ENCODE measurements at regions not wholly inside any gene's neighbourhood (a gene's known extent, or its start where the extent isn't known, plus 50 kb on each side); places are given as distances from the start of the nearest gene placed in this dataset.

DNA sequence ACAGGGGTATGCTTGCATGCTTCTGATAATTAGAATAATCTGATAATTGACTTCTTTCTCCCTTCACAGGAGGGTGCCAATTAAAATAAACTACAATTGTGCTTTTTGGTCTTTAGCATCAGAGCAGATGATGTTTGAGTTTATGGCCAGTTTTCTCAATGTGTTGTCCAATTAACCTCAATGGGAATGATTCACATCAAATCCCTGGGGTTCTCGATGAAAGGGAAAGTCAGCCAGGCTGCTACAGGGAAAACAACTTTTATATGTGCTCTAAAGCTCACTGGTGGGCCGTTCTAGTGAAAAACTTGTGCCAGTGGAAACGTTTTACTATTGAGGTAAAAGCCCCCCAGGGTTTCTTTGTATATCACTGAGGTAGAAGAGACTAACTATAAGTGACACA is 887.3 kb upstream of the CRIM1 start (continued):
- TF ChIP-seq, protein P1, sequence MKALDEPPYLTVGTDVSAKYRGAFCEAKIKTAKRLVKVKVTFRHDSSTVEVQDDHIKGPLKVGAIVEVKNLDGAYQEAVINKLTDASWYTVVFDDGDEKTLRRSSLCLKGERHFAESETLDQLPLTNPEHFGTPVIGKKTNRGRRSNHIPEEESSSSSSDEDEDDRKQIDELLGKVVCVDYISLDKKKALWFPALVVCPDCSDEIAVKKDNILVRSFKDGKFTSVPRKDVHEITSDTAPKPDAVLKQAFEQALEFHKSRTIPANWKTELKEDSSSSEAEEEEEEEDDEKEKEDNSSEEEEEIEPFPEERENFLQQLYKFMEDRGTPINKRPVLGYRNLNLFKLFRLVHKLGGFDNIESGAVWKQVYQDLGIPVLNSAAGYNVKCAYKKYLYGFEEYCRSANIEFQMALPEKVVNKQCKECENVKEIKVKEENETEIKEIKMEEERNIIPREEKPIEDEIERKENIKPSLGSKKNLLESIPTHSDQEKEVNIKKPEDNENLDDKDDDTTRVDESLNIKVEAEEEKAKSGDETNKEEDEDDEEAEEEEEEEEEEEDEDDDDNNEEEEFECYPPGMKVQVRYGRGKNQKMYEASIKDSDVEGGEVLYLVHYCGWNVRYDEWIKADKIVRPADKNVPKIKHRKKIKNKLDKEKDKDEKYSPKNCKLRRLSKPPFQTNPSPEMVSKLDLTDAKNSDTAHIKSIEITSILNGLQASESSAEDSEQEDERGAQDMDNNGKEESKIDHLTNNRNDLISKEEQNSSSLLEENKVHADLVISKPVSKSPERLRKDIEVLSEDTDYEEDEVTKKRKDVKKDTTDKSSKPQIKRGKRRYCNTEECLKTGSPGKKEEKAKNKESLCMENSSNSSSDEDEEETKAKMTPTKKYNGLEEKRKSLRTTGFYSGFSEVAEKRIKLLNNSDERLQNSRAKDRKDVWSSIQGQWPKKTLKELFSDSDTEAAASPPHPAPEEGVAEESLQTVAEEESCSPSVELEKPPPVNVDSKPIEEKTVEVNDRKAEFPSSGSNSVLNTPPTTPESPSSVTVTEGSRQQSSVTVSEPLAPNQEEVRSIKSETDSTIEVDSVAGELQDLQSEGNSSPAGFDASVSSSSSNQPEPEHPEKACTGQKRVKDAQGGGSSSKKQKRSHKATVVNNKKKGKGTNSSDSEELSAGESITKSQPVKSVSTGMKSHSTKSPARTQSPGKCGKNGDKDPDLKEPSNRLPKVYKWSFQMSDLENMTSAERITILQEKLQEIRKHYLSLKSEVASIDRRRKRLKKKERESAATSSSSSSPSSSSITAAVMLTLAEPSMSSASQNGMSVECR (CRISPR knock-in tag; IDR thresholded peaks at IDR 0.05; ENCODE audit: borderline replicate concordance), result no peak
- no peak for TF ChIP-seq ATF1 (CRISPR knock-in tag; IDR thresholded peaks at IDR 0.05)
- TF ChIP-seq KAT7 (CRISPR knock-in tag; IDR thresholded peaks at IDR 0.05; ENCODE audit: borderline replicate concordance), result no peak

DNA sequence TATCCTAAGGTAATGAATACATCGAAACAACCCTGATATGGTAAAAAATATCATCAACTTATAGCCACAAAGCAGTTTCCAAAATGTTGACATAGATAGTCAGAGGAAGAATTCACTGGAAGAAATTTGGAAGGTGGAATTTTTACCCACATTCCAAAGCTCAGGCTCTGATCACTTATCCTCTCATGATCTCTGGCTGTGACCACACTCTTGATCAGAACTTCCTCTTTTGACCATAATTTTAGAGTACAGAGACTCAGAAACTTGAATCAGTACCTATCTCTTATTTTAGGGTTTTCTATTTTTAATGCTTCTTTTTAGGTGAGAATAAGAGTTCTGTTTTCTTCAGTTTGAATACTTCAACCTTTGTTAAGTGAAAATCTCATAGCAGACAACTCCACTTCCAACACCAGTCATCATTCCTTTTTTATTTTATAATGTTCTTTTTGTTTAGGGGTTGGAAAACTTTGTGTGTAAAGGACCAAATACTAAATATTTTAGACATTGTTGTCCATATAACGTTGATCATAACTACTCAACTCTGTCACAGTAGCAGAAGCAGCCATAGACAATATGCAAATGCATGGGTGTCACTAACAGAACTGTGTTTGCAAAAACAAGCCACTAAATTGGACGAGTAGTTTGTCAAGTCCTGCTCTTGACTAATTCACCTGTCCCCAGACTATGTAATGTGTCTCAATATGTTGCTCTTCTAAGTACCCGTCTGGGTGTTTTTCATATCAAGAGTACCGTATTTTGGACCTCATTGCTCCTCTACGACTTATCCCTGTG is 891.6 kb upstream of the CRIM1 start:
- CTCF ChIA-PET, result no interaction called here
- no peaks in the 10 kb centered on the region for H3K27me3 Mint-ChIP-seq (ENCODE audit: low read depth)
- TF ChIP-seq, protein P2, sequence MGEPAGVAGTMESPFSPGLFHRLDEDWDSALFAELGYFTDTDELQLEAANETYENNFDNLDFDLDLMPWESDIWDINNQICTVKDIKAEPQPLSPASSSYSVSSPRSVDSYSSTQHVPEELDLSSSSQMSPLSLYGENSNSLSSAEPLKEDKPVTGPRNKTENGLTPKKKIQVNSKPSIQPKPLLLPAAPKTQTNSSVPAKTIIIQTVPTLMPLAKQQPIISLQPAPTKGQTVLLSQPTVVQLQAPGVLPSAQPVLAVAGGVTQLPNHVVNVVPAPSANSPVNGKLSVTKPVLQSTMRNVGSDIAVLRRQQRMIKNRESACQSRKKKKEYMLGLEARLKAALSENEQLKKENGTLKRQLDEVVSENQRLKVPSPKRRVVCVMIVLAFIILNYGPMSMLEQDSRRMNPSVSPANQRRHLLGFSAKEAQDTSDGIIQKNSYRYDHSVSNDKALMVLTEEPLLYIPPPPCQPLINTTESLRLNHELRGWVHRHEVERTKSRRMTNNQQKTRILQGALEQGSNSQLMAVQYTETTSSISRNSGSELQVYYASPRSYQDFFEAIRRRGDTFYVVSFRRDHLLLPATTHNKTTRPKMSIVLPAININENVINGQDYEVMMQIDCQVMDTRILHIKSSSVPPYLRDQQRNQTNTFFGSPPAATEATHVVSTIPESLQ (CRISPR knock-in tag; IDR thresholded peaks at IDR 0.05), result no peak
- TF ChIP-seq ZNF232 (CRISPR knock-in tag; IDR thresholded peaks at IDR 0.05), result no peak
- H3K27ac Mint-ChIP-seq, result no peak overlapping the region
- no peak for ATAC-seq
- POLR2A ChIA-PET, result no interaction called here
- no peak for DNase-seq (ENCODE audit: low spot score)
- no peaks in the 10 kb centered on the region for H3K9me3 Mint-ChIP-seq
- no peaks in the 10 kb centered on the region for H3K36me3 Mint-ChIP-seq
- no peak overlapping the region for H3K4me3 Mint-ChIP-seq
- H3K4me1 Mint-ChIP-seq, result peaks cover 5% of the 10 kb centered on the region

DNA sequence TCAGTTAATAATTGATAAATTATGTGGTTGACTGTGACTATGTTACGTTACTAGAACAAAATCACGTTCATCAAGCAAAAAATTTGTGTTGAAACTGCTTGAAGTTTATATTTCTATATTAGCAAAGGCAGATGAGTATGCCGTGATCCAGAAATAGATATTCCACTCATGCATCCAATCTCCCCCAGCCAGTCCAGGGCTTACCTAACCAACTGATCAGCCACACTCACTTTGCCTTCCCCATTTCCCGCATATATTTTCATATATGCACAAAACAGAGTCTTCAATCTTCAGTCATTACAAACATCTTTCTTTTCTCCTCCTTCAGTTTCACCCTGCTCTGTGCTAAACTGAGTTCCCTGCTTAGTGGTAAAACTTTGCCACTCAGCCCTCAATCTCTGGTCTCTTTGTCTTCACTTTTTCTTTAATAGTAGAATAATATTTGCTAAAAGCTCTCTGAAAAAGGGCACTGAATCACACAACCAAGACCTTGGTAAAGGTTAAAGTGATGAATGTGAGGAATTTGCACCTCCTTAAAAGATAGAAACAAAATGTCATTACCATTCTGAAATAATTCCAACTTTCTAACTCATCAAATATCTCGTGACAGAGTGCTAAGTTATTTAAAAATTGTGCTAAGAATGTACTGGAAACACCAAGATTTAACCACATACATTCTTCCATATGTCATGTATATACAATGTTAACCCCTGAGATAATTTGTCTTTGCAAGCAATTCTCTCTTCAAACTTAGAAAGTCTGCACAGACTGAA is 893.2 kb upstream of the CRIM1 start:
- Mint-ChIP-seq H3K9me3 (no peaks in the 10 kb centered on the region), H3K4me1 (no peaks in the 10 kb centered on the region), H3K27ac (no peak overlapping the region), H3K4me3 (no peak overlapping the region), H3K36me3 (no peaks in the 10 kb centered on the region), H3K27me3 (ENCODE audit: low read depth) (no peaks in the 10 kb centered on the region)
- ATAC-seq (no peak), DNase-seq (ENCODE audit: low spot score) (no peak)
- POLR2A ChIA-PET, result no interaction called here
- CTCF ChIA-PET, result no interaction called here
- TF ChIP-seq ZNF396 (CRISPR knock-in tag; IDR thresholded peaks at IDR 0.05; ENCODE audit: borderline replicate concordance), result no peak
- TF ChIP-seq, protein P3, sequence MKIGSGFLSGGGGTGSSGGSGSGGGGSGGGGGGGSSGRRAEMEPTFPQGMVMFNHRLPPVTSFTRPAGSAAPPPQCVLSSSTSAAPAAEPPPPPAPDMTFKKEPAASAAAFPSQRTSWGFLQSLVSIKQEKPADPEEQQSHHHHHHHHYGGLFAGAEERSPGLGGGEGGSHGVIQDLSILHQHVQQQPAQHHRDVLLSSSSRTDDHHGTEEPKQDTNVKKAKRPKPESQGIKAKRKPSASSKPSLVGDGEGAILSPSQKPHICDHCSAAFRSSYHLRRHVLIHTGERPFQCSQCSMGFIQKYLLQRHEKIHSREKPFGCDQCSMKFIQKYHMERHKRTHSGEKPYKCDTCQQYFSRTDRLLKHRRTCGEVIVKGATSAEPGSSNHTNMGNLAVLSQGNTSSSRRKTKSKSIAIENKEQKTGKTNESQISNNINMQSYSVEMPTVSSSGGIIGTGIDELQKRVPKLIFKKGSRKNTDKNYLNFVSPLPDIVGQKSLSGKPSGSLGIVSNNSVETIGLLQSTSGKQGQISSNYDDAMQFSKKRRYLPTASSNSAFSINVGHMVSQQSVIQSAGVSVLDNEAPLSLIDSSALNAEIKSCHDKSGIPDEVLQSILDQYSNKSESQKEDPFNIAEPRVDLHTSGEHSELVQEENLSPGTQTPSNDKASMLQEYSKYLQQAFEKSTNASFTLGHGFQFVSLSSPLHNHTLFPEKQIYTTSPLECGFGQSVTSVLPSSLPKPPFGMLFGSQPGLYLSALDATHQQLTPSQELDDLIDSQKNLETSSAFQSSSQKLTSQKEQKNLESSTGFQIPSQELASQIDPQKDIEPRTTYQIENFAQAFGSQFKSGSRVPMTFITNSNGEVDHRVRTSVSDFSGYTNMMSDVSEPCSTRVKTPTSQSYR (CRISPR knock-in tag; IDR thresholded peaks at IDR 0.05), result no peak
- no peak for TF ChIP-seq CREB1 (CRISPR knock-in tag; IDR thresholded peaks at IDR 0.05)
- no peak for TF ChIP-seq SOX15 (CRISPR knock-in tag; IDR thresholded peaks at IDR 0.05)
- TF ChIP-seq, protein P4, sequence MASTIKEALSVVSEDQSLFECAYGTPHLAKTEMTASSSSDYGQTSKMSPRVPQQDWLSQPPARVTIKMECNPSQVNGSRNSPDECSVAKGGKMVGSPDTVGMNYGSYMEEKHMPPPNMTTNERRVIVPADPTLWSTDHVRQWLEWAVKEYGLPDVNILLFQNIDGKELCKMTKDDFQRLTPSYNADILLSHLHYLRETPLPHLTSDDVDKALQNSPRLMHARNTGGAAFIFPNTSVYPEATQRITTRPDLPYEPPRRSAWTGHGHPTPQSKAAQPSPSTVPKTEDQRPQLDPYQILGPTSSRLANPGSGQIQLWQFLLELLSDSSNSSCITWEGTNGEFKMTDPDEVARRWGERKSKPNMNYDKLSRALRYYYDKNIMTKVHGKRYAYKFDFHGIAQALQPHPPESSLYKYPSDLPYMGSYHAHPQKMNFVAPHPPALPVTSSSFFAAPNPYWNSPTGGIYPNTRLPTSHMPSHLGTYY (CRISPR knock-in tag; IDR thresholded peaks at IDR 0.05), result no peak
- TF ChIP-seq, protein P5, sequence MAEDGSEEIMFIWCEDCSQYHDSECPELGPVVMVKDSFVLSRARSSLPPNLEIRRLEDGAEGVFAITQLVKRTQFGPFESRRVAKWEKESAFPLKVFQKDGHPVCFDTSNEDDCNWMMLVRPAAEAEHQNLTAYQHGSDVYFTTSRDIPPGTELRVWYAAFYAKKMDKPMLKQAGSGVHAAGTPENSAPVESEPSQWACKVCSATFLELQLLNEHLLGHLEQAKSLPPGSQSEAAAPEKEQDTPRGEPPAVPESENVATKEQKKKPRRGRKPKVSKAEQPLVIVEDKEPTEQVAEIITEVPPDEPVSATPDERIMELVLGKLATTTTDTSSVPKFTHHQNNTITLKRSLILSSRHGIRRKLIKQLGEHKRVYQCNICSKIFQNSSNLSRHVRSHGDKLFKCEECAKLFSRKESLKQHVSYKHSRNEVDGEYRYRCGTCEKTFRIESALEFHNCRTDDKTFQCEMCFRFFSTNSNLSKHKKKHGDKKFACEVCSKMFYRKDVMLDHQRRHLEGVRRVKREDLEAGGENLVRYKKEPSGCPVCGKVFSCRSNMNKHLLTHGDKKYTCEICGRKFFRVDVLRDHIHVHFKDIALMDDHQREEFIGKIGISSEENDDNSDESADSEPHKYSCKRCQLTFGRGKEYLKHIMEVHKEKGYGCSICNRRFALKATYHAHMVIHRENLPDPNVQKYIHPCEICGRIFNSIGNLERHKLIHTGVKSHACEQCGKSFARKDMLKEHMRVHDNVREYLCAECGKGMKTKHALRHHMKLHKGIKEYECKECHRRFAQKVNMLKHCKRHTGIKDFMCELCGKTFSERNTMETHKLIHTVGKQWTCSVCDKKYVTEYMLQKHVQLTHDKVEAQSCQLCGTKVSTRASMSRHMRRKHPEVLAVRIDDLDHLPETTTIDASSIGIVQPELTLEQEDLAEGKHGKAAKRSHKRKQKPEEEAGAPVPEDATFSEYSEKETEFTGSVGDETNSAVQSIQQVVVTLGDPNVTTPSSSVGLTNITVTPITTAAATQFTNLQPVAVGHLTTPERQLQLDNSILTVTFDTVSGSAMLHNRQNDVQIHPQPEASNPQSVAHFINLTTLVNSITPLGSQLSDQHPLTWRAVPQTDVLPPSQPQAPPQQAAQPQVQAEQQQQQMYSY (CRISPR knock-in tag; IDR thresholded peaks at IDR 0.05), result no peak
- no peak for TF ChIP-seq ZNF317 (CRISPR knock-in tag; IDR thresholded peaks at IDR 0.05; ENCODE audit: borderline replicate concordance, low read depth)
- TF ChIP-seq, protein P6, sequence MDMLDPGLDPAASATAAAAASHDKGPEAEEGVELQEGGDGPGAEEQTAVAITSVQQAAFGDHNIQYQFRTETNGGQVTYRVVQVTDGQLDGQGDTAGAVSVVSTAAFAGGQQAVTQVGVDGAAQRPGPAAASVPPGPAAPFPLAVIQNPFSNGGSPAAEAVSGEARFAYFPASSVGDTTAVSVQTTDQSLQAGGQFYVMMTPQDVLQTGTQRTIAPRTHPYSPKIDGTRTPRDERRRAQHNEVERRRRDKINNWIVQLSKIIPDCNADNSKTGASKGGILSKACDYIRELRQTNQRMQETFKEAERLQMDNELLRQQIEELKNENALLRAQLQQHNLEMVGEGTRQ (CRISPR knock-in tag; IDR thresholded peaks at IDR 0.05), result no peak
- TF ChIP-seq, protein P7, sequence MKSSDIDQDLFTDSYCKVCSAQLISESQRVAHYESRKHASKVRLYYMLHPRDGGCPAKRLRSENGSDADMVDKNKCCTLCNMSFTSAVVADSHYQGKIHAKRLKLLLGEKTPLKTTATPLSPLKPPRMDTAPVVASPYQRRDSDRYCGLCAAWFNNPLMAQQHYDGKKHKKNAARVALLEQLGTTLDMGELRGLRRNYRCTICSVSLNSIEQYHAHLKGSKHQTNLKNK (CRISPR knock-in tag; IDR thresholded peaks at IDR 0.05), result no peak
- no peak for TF ChIP-seq ZNF263 (CRISPR knock-in tag; IDR thresholded peaks at IDR 0.05; ENCODE audit: low read depth)

All from WTC11 (cell line).